ENCODE measurements at regions not wholly inside any gene's neighbourhood (a gene's known extent, or its start where the extent isn't known, plus 50 kb on each side); places are given as distances from the start of the nearest gene placed in this dataset.

GRCh38 chr12:125443341-125443740, 378.1 kb downstream of the AACS start:
- TF ChIP-seq, protein P1, sequence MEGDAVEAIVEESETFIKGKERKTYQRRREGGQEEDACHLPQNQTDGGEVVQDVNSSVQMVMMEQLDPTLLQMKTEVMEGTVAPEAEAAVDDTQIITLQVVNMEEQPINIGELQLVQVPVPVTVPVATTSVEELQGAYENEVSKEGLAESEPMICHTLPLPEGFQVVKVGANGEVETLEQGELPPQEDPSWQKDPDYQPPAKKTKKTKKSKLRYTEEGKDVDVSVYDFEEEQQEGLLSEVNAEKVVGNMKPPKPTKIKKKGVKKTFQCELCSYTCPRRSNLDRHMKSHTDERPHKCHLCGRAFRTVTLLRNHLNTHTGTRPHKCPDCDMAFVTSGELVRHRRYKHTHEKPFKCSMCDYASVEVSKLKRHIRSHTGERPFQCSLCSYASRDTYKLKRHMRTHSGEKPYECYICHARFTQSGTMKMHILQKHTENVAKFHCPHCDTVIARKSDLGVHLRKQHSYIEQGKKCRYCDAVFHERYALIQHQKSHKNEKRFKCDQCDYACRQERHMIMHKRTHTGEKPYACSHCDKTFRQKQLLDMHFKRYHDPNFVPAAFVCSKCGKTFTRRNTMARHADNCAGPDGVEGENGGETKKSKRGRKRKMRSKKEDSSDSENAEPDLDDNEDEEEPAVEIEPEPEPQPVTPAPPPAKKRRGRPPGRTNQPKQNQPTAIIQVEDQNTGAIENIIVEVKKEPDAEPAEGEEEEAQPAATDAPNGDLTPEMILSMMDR (IDR thresholded peaks at IDR 0.05), result no peak
- TF ChIP-seq EZH2 (IDR thresholded peaks at IDR 0.05), result no peak
